Adrenal gland (tissue), 5 donors: ENCODE measurements at regions not wholly inside any gene's neighbourhood (a gene's known extent, or its start where the extent isn't known, plus 50 kb on each side); places are given as distances from the start of the nearest gene placed in this dataset.

Source experiments
- POLR2A ChIP-seq, 2 donors: fragments of 450-650 bp; IDR thresholded peaks; one replicate each; pipeline ENCODE4 v1.6.1; 2017; ENCODE audit warnings: antibody characterized with exemption in 2 of 2, mild to moderate bottlenecking in 2 of 2, moderate library complexity in 1 of 2
- TF ChIP-seq, protein P1 (sequence below), 6 experiments: fragments of 450-650 bp in 4 of 6; fragments of 200-600 bp in 2 of 6; sonication (generic) in 1 of 6; IDR thresholded peaks; 1 replicate in 5 of 6; 2 replicates in 1 of 6; pipeline versions ENCODE4 v1.5.1 to v1.8.0; 2016 to 2021; ENCODE audit warnings: antibody characterized with exemption in 6 of 6, mild to moderate bottlenecking in 2 of 6, moderate library complexity in 1 of 6
- donor health status: DM: no; HTN: no; CAD: no.

DNA sequence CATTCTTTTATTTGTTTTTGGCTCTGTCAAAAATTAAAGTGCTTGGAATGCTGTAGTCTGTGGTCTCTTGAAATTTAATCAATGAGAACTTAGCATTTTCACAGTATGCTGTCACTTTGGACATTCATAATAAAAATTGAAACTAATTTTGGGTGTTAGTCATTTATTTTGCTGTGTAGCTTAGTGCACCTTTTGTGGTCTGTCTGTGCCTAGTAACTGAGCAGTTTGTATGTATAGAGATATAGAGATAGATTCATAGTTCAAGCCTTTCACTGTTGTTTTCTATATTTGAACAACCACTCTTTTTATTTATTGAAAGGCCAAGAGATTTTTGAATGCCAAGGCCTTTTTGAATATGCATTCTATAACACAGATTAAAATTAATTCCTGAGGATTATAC, 86.4 kb upstream of the TIAM2 start:
- TF ChIP-seq, protein P1, sequence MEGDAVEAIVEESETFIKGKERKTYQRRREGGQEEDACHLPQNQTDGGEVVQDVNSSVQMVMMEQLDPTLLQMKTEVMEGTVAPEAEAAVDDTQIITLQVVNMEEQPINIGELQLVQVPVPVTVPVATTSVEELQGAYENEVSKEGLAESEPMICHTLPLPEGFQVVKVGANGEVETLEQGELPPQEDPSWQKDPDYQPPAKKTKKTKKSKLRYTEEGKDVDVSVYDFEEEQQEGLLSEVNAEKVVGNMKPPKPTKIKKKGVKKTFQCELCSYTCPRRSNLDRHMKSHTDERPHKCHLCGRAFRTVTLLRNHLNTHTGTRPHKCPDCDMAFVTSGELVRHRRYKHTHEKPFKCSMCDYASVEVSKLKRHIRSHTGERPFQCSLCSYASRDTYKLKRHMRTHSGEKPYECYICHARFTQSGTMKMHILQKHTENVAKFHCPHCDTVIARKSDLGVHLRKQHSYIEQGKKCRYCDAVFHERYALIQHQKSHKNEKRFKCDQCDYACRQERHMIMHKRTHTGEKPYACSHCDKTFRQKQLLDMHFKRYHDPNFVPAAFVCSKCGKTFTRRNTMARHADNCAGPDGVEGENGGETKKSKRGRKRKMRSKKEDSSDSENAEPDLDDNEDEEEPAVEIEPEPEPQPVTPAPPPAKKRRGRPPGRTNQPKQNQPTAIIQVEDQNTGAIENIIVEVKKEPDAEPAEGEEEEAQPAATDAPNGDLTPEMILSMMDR (IDR thresholded peaks at IDR 0.05) = no peak
- no peak for TF ChIP-seq POLR2A (IDR thresholded peaks at IDR 0.05)
